ENCODE measurements at regions not wholly inside any gene's neighbourhood (a gene's known extent, or its start where the extent isn't known, plus 50 kb on each side); places are given as distances from the start of the nearest gene placed in this dataset.
"Not testable (repeated sequence)": the region's sequence is repeated elsewhere in the genome, so short reads cannot be mapped to it uniquely, and the experiment has no call there.

- Histone ChIP-seq H3K27ac (ENCODE audit: poor library complexity, severe bottlenecking) (no peak overlapping the region), H3K4me3 (ENCODE audit: severe bottlenecking) (no peak overlapping the region), H3K9me3 (ENCODE audit: severe bottlenecking) (no peaks in the 10 kb centered on the region), H3K27me3 (ENCODE audit: insufficient read depth, poor library complexity, severe bottlenecking) (no peaks in the 10 kb centered on the region), H3K36me3 (ENCODE audit: low read depth) (no peaks in the 10 kb centered on the region), H3K4me1 (ENCODE audit: insufficient read depth, poor library complexity, severe bottlenecking) (no peaks in the 10 kb centered on the region)
- DNase-seq (ENCODE audit: low spot score) (no peak), ATAC-seq (ENCODE audit: low read depth) (no peak)
- TF ChIP-seq CTCF (IDR thresholded peaks at IDR 0.05; ENCODE audit: poor library complexity, severe bottlenecking), result no peak
Measured at GRCh38 chr10:35986756-35987502, 344.8 kb upstream of the FZD8 start.

GRCh38 chr10:35979116-35979515 lies 337.0 kb upstream of the FZD8 start:
- ATAC-seq (ENCODE audit: low read depth) (no peak), DNase-seq (ENCODE audit: low spot score) (no peak)

GRCh38 chr10:35973912-35974591 lies 332.0 kb upstream of the FZD8 start:
- not testable (repeated sequence) for H3K27ac ChIP-seq (ENCODE audit: poor library complexity, severe bottlenecking); H3K36me3 ChIP-seq (ENCODE audit: low read depth); DNase-seq (ENCODE audit: low spot score); H3K4me3 ChIP-seq (ENCODE audit: severe bottlenecking); H3K9me3 ChIP-seq (ENCODE audit: severe bottlenecking); H3K27me3 ChIP-seq (ENCODE audit: insufficient read depth, poor library complexity, severe bottlenecking); ATAC-seq (ENCODE audit: low read depth); H3K4me1 ChIP-seq (ENCODE audit: insufficient read depth, poor library complexity, severe bottlenecking)

More at GRCh38 chr10:35979116-35979515, 337.0 kb upstream of the FZD8 start:
- no peak overlapping the region for H3K27ac ChIP-seq (ENCODE audit: poor library complexity, severe bottlenecking)
- H3K27me3 ChIP-seq (ENCODE audit: insufficient read depth, poor library complexity, severe bottlenecking), result no peaks in the 10 kb centered on the region
- no peaks in the 10 kb centered on the region for H3K36me3 ChIP-seq (ENCODE audit: low read depth)
- TF ChIP-seq CTCF (IDR thresholded peaks at IDR 0.05; ENCODE audit: poor library complexity, severe bottlenecking), result no peak
- H3K9me3 ChIP-seq (ENCODE audit: severe bottlenecking), result no peaks in the 10 kb centered on the region
- no peak overlapping the region for H3K4me3 ChIP-seq (ENCODE audit: severe bottlenecking)
- no peaks in the 10 kb centered on the region for H3K4me1 ChIP-seq (ENCODE audit: insufficient read depth, poor library complexity, severe bottlenecking)

GRCh38 chr10:35972275-35972674 lies 330.2 kb upstream of the FZD8 start:
- no peaks in the 10 kb centered on the region for H3K9me3 ChIP-seq (ENCODE audit: severe bottlenecking)
- no peak for ATAC-seq (ENCODE audit: low read depth)

GRCh38 chr10:35971397-35971796 lies 329.3 kb upstream of the FZD8 start:
- no peaks in the 10 kb centered on the region for H3K4me1 ChIP-seq (ENCODE audit: insufficient read depth, poor library complexity, severe bottlenecking)
- no peaks in the 10 kb centered on the region for H3K36me3 ChIP-seq (ENCODE audit: low read depth)
- no peak for ATAC-seq (ENCODE audit: low read depth)
- DNase-seq (ENCODE audit: low spot score), result no peak
- no peak overlapping the region for H3K27ac ChIP-seq (ENCODE audit: poor library complexity, severe bottlenecking)
- no peak overlapping the region for H3K4me3 ChIP-seq (ENCODE audit: severe bottlenecking)
- no peaks in the 10 kb centered on the region for H3K9me3 ChIP-seq (ENCODE audit: severe bottlenecking)
- TF ChIP-seq CTCF (IDR thresholded peaks at IDR 0.05; ENCODE audit: poor library complexity, severe bottlenecking), result no peak
- no peaks in the 10 kb centered on the region for H3K27me3 ChIP-seq (ENCODE audit: insufficient read depth, poor library complexity, severe bottlenecking)

More at GRCh38 chr10:35972275-35972674, 330.2 kb upstream of the FZD8 start:
- Histone ChIP-seq H3K4me1 (ENCODE audit: insufficient read depth, poor library complexity, severe bottlenecking) (no peaks in the 10 kb centered on the region), H3K27ac (ENCODE audit: poor library complexity, severe bottlenecking) (no peak overlapping the region), H3K4me3 (ENCODE audit: severe bottlenecking) (no peak overlapping the region), H3K36me3 (ENCODE audit: low read depth) (no peaks in the 10 kb centered on the region), H3K27me3 (ENCODE audit: insufficient read depth, poor library complexity, severe bottlenecking) (no peaks in the 10 kb centered on the region)
- no peak for DNase-seq (ENCODE audit: low spot score)
- TF ChIP-seq CTCF (IDR thresholded peaks at IDR 0.05; ENCODE audit: poor library complexity, severe bottlenecking), result no peak
